H1 (cell line): ENCODE measurements at regions not wholly inside any gene's neighbourhood (a gene's known extent, or its start where the extent isn't known, plus 50 kb on each side); places are given as distances from the start of the nearest gene placed in this dataset.
A peak's percentile ranks its signal among the peaks of the same experiment; 100 is the strongest.

ENCODE experiments used
- CTCF ChIA-PET: fragments of 300-600 bp; sonication (Branson Sonifier 250); formaldehyde crosslinking; loops from one replicate; lab custom pipeline; 2021; ENCODE audit not compliant: partially characterized antibody; lab: Charles Lee
- POLR2A ChIA-PET: fragments of 300-600 bp; sonication (Branson Sonifier 250); formaldehyde crosslinking; loops from one replicate; lab custom pipeline; 2021; ENCODE audit warnings: inconsistent platforms; ENCODE audit not compliant: partially characterized antibody; lab: Charles Lee
- DNase-seq, 2 experiments: peaks; one replicate each; pipeline versions ENCODE4 v3.0.0 to v3.0.0-alpha.2; 2010 to 2022; ENCODE audit warnings: low spot score in 2 of 2, low read depth in 1 of 2, mixed read lengths in 1 of 2
- FAIRE-seq: peaks from 2 replicates; lab custom pipeline; 2011; peaks lifted over from hg19 to GRCh38; lab: Jason Lieb, UNC
- H2AFZ ChIP-seq: 2 replicates; pipeline ENCODE4 v1.8.1; 2012; ENCODE audit warnings: low read length, inconsistent platforms
- H2AK5ac ChIP-seq: 2 replicates; pipeline ENCODE4 v1.6.1; 2013; ENCODE audit warnings: low read depth, low read length
- H2BK120ac ChIP-seq: replicated peaks from 2 replicates; pipeline ENCODE3; 2013; ENCODE audit warnings: low read depth, low read length, inconsistent platforms
- H2BK12ac ChIP-seq: 2 replicates; pipeline ENCODE4 v1.6.1; 2013; ENCODE audit warnings: low read depth, low read length
- H2BK15ac ChIP-seq: 2 replicates; pipeline ENCODE4 v1.6.1; 2013; ENCODE audit warnings: low read length
- H2BK20ac ChIP-seq: 2 replicates; pipeline ENCODE4 v1.6.1; 2013; ENCODE audit warnings: low read length
- H2BK5ac ChIP-seq: 2 replicates; pipeline ENCODE4 v1.6.1; 2013; ENCODE audit warnings: low read depth, low read length
- H3K14ac ChIP-seq: 2 replicates; pipeline ENCODE4 v1.6.1; 2013; ENCODE audit warnings: inconsistent platforms; ENCODE audit not compliant: insufficient read length
- H3K18ac ChIP-seq: 2 replicates; pipeline ENCODE4 v1.6.1; 2013; ENCODE audit warnings: low read length; ENCODE audit errors: extremely low read depth
- H3K23ac ChIP-seq: 2 replicates; pipeline ENCODE4 v1.6.1; 2013; ENCODE audit warnings: inconsistent platforms; ENCODE audit not compliant: insufficient read length
- H3K23me2 ChIP-seq: 2 replicates; pipeline ENCODE4 v1.6.1; 2013; ENCODE audit warnings: low read depth, low read length
- H3K27ac ChIP-seq: 2 replicates; pipeline ENCODE4 v1.6.1; 2011; ENCODE audit warnings: low read depth, low read length, inconsistent platforms
- H3K27me3 ChIP-seq, 4 experiments: replicated peaks in 1 of 4; 1 replicate in 1 of 4; 2 replicates in 3 of 4; pipeline versions ENCODE4 v1.6.1 to v1.8.1; 2011 to 2013; ENCODE audit warnings: low read length in 3 of 4, mild to moderate bottlenecking in 3 of 4, inconsistent platforms in 2 of 4, mixed read lengths in 2 of 4, moderate library complexity in 1 of 4; ENCODE audit not compliant: control insufficient read depth in 3 of 4, insufficient read depth in 3 of 4; ENCODE audit errors: extremely low read depth in 1 of 4
- H3K36me3 ChIP-seq, 4 experiments: 2 replicates each; pipeline versions ENCODE4 v1.6.1 to v1.8.1; 2011 to 2013; ENCODE audit warnings: mild to moderate bottlenecking in 4 of 4, low read length in 3 of 4, moderate library complexity in 2 of 4, control low read depth in 1 of 4, inconsistent platforms in 1 of 4; ENCODE audit not compliant: insufficient read depth in 4 of 4, control insufficient read depth in 2 of 4
- H3K4ac ChIP-seq: replicated peaks from 2 replicates; pipeline ENCODE3; 2013; ENCODE audit warnings: low read length, low read depth, mixed read lengths, inconsistent platforms; ENCODE audit not compliant: insufficient read length
- H3K4me1 ChIP-seq, 4 experiments: replicated peaks in 1 of 4; 1 replicate in 1 of 4; 2 replicates in 3 of 4; pipeline versions ENCODE4 v1.6.1 to v1.8.1; 2011 to 2013; ENCODE audit warnings: low read length in 3 of 4, inconsistent platforms in 2 of 4, mixed read lengths in 1 of 4; ENCODE audit not compliant: insufficient read depth in 4 of 4, control insufficient read depth in 3 of 4
- H3K4me2 ChIP-seq, 2 experiments: 2 replicates each; pipeline versions ENCODE4 v1.6.1 to v1.8.1; 2011 to 2013; ENCODE audit warnings: low read depth in 2 of 2, low read length in 2 of 2, control low read depth in 1 of 2, inconsistent platforms in 1 of 2, mild to moderate bottlenecking in 1 of 2; ENCODE audit not compliant: insufficient read depth in 1 of 2
- H3K4me3 ChIP-seq, 4 experiments: fragments of 200-600, 300-600 bp in 1 of 4; sonication (generic), shearing (Covaris generic), sonication (Bioruptor Twin) in 1 of 4; 2 replicates each; pipeline versions ENCODE4 v1.5.1 to v1.8.1; 2011 to 2016; ENCODE audit warnings: low read length in 4 of 4, low read depth in 3 of 4, control low read depth in 2 of 4, inconsistent platforms in 2 of 4, mild to moderate bottlenecking in 2 of 4, mixed read lengths in 1 of 4, moderate library complexity in 1 of 4; ENCODE audit not compliant: insufficient read depth in 2 of 4; ENCODE audit errors: extremely low read depth in 1 of 4
- H3K56ac ChIP-seq: replicated peaks from 2 replicates; pipeline ENCODE3; 2013; ENCODE audit warnings: low read depth, mild to moderate bottlenecking, mixed read lengths, low read length, inconsistent platforms; ENCODE audit not compliant: insufficient read length
- H3K79me1 ChIP-seq: 2 replicates; pipeline ENCODE4 v1.6.1; 2013; ENCODE audit warnings: low read depth, low read length, control low read depth
- H3K79me2 ChIP-seq, 2 experiments: 2 replicates each; pipeline versions ENCODE4 v1.6.1 to v1.8.1; 2012 to 2013; ENCODE audit warnings: low read length in 2 of 2, mild to moderate bottlenecking in 2 of 2, inconsistent platforms in 1 of 2; ENCODE audit not compliant: insufficient read depth in 2 of 2, control insufficient read depth in 1 of 2
- H3K9ac ChIP-seq, 4 experiments: replicated peaks in 1 of 4; 1 replicate in 1 of 4; 2 replicates in 3 of 4; pipeline versions ENCODE4 v1.6.1 to v1.8.1; 2011 to 2013; ENCODE audit warnings: low read depth in 3 of 4, low read length in 3 of 4, control low read depth in 2 of 4, mild to moderate bottlenecking in 2 of 4, moderate library complexity in 2 of 4, inconsistent platforms in 1 of 4; ENCODE audit errors: extremely low read depth in 1 of 4
- H3K9me3 ChIP-seq, 2 experiments: 2 replicates each; pipeline versions ENCODE4 v1.6.1 to v1.8.1; 2012 to 2013; ENCODE audit warnings: mild to moderate bottlenecking in 2 of 2, moderate library complexity in 2 of 2, control low read depth in 1 of 2, inconsistent platforms in 1 of 2, low read depth in 1 of 2, low read length in 1 of 2, mixed read lengths in 1 of 2; ENCODE audit not compliant: insufficient read depth in 2 of 2
- H4K20me1 ChIP-seq, 2 experiments: replicated peaks in 1 of 2; 2 replicates each; pipeline versions ENCODE3 to v1.8.1; 2011 to 2013; ENCODE audit warnings: inconsistent platforms in 2 of 2, low read length in 2 of 2, mild to moderate bottlenecking in 1 of 2; ENCODE audit not compliant: insufficient read depth in 2 of 2, control insufficient read depth in 1 of 2
- H4K5ac ChIP-seq: 2 replicates; pipeline ENCODE4 v1.6.1; 2013; ENCODE audit warnings: low read length, low read depth, mixed read lengths, inconsistent platforms; ENCODE audit not compliant: insufficient read length
- H4K8ac ChIP-seq: 2 replicates; pipeline ENCODE4 v1.8.0; 2013; ENCODE audit warnings: mild to moderate bottlenecking, moderate library complexity, low read length, inconsistent platforms; ENCODE audit not compliant: insufficient read depth; ENCODE audit errors: extremely low read depth
- H4K91ac ChIP-seq: replicated peaks from 2 replicates; pipeline ENCODE3; 2013; ENCODE audit warnings: low read length, mixed read lengths, inconsistent platforms; ENCODE audit not compliant: insufficient read length
- EGR1 ChIP-seq: IDR thresholded peaks from 2 replicates; pipeline ENCODE4 v1.6.1; 2011; ENCODE audit warnings: low read depth, low read length, borderline replicate concordance
- EZH2 ChIP-seq: fragments of 200-600 bp; sonication (generic); IDR thresholded peaks from 2 replicates; pipeline ENCODE4 v1.7.1; 2012; ENCODE audit warnings: low read depth, mild to moderate bottlenecking, moderate library complexity, low read length, inconsistent platforms; ENCODE audit not compliant: severe bottlenecking
- RBBP5 ChIP-seq: IDR thresholded peaks from 2 replicates; pipeline ENCODE4 v1.7.1; 2012; ENCODE audit warnings: low read depth, mild to moderate bottlenecking, inconsistent platforms, low read length, moderate library complexity, borderline replicate concordance
- SRF ChIP-seq: IDR thresholded peaks from 2 replicates; pipeline ENCODE4 v1.6.1; 2011; ENCODE audit warnings: mild to moderate bottlenecking, low read depth, low read length, moderate library complexity
- YY1 ChIP-seq: IDR thresholded peaks from 2 replicates; pipeline ENCODE4 v1.6.1; 2011; ENCODE audit warnings: low read depth, mild to moderate bottlenecking, low read length
- ZNF274 ChIP-seq: IDR thresholded peaks from 2 replicates; pipeline ENCODE4 v1.7.0; 2012; ENCODE audit warnings: low read length, borderline replicate concordance; ENCODE audit errors: extremely low read depth
- TF ChIP-seq, protein P1 (sequence below): IDR thresholded peaks from 2 replicates; pipeline ENCODE4 v1.6.1; 2012; ENCODE audit warnings: inconsistent platforms

DNA sequence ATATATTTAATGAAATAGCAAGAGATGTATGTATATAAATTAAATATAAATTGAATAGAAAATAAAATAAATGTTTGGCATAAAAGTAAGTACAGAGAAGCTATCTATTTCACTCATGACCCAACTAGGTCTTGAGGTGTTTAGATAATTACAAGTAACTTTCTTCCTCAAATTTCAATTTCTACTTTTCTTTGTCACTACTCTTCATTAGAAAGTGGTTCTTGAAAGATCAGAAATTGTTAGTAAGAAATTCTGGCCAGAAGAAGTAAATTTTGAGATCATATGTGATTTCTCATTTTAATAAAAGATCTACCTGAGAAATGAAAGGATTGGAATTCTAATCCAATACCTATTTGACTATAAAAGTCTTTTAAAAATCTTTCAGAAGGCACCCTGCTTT, 126.9 kb downstream of the BTC start (continued):
- TF ChIP-seq YY1: no peak

DNA sequence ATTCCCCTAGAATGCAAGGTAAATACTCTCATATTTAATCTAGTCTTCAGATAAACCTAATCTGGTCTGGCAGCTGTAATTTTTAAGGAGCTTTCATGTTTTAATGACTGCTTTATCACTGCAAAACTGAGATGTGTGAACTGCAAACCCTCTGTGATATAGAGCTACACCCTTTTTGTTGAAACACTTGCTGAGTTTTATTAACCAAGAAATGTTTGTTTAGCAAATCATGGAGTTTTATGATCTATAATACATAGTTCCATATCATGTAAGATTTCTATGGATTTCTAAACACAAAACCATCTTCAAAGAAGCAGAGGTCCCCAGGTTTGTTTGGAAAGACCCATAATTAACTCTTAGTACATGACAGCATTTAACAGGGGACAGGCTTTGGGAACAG, 126.4 kb downstream of the BTC start:
- DNase-seq (no peak), FAIRE-seq (peak; percentile 36)
- no peak overlapping the region for H2AFZ ChIP-seq
- no peak overlapping the region for H3K14ac ChIP-seq
- CTCF ChIA-PET: interaction anchor here (0.7 to 3.9 kb wide), 4 partner anchors 8 to 479 kb away, joined by 3 to 19 read pairs (median 4); no protein-coding TSS in a partner anchor
- peaks cover 0 to 13% (median 1%) of the 10 kb centered on the region in 4 experiments; a peak in 2 of 7 replicates for H3K4me1 ChIP-seq
- no peaks in the 10 kb centered on the region for H3K9me3 ChIP-seq
- H3K36me3 ChIP-seq: no peaks in the 10 kb centered on the region
- POLR2A ChIA-PET: no interaction called here
- no peaks in the 10 kb centered on the region for H3K23me2 ChIP-seq
- no peak for TF ChIP-seq EGR1
- TF ChIP-seq RBBP5: no peak
- TF ChIP-seq, protein P1, sequence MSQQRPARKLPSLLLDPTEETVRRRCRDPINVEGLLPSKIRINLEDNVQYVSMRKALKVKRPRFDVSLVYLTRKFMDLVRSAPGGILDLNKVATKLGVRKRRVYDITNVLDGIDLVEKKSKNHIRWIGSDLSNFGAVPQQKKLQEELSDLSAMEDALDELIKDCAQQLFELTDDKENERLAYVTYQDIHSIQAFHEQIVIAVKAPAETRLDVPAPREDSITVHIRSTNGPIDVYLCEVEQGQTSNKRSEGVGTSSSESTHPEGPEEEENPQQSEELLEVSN: no peak
- no peak for TF ChIP-seq SRF
- no peak for TF ChIP-seq ZNF274
- TF ChIP-seq EZH2: no peak
- no peaks in the 10 kb centered on the region for H4K20me1 ChIP-seq
- H2BK15ac ChIP-seq: no peak overlapping the region
- H3K23ac ChIP-seq: no peak overlapping the region
- no peaks in the 10 kb centered on the region for H3K27me3 ChIP-seq
- no peak overlapping the region for H3K4me3 ChIP-seq
- no peak overlapping the region for H4K8ac ChIP-seq
- no peak overlapping the region for H2BK5ac ChIP-seq
- H4K5ac ChIP-seq: no peak overlapping the region
- no peak overlapping the region for H2BK20ac ChIP-seq
- no peak overlapping the region for H3K27ac ChIP-seq
- H3K4me2 ChIP-seq: no peak overlapping the region
- no peak overlapping the region for H4K91ac ChIP-seq
- H3K79me2 ChIP-seq: no peaks in the 10 kb centered on the region
- no peak overlapping the region for H2AK5ac ChIP-seq
- no peak overlapping the region for H3K56ac ChIP-seq
- H3K79me1 ChIP-seq: no peaks in the 10 kb centered on the region
- H2BK12ac ChIP-seq: no peak overlapping the region
- H3K9ac ChIP-seq: no peak overlapping the region
- H2BK120ac ChIP-seq: no peak overlapping the region
- no peak overlapping the region for H3K18ac ChIP-seq
- H3K4ac ChIP-seq: no peak overlapping the region
